Lung (tissue), 11 donors: ENCODE measurements at regions not wholly inside any gene's neighbourhood (a gene's known extent, or its start where the extent isn't known, plus 50 kb on each side); places are given as distances from the start of the nearest gene placed in this dataset.
A peak's percentile ranks its signal among the peaks of the same experiment; 100 is the strongest.

ENCODE experiments used
- ATAC-seq: fragments of 200-7000 bp; cut with Tn5 transposase; one replicate; pipeline ENCODE4 v1.9.1; 2020; ENCODE audit warnings: moderate number of reproducible peaks; ENCODE audit not compliant: insufficient read depth, low FRiP score
- DNase-seq, 3 donors: peaks; one replicate each; pipeline ENCODE4 v3.0.0-alpha.2; 2013 to 2017
- H3K27ac ChIP-seq, 2 donors: one replicate each; pipeline ENCODE4 v1.5.1; 2013; ENCODE audit warnings: mild to moderate bottlenecking in 2 of 2, moderate library complexity in 2 of 2, control low read depth in 1 of 2, inconsistent platforms in 1 of 2, low read depth in 1 of 2, low read length in 1 of 2
- H3K27me3 ChIP-seq, 3 donors: one replicate each; pipeline ENCODE4 v1.5.1; 2013; ENCODE audit warnings: low read length in 2 of 3; ENCODE audit not compliant: control insufficient read depth in 3 of 3, insufficient read depth in 3 of 3
- H3K36me3 ChIP-seq, 4 donors: one replicate each; pipeline ENCODE4 v1.5.1; 2013; ENCODE audit warnings: low read length in 4 of 4, mild to moderate bottlenecking in 1 of 4, moderate library complexity in 1 of 4; ENCODE audit not compliant: control insufficient read depth in 4 of 4, insufficient read depth in 4 of 4
- H3K4me1 ChIP-seq, 5 donors: one replicate each; pipeline ENCODE4 v1.5.1; 2013; ENCODE audit warnings: low read length in 5 of 5, mild to moderate bottlenecking in 2 of 5, moderate library complexity in 1 of 5; ENCODE audit not compliant: control insufficient read depth in 5 of 5, insufficient read depth in 5 of 5
- H3K4me3 ChIP-seq: one replicate; pipeline ENCODE4 v1.5.1; 2013; ENCODE audit warnings: mild to moderate bottlenecking, control low read depth, moderate library complexity
- H3K9ac ChIP-seq, 2 donors: one replicate each; pipeline ENCODE4 v1.5.1; 2013; ENCODE audit warnings: low read length in 2 of 2, control low read depth in 1 of 2; ENCODE audit not compliant: insufficient read depth in 1 of 2
- H3K9me3 ChIP-seq, 4 donors: one replicate each; pipeline ENCODE4 v1.5.1; 2013; ENCODE audit warnings: low read length in 3 of 4, mild to moderate bottlenecking in 1 of 4, moderate library complexity in 1 of 4; ENCODE audit not compliant: control insufficient read depth in 4 of 4, insufficient read depth in 3 of 4
- CTCF ChIP-seq: IDR thresholded peaks from 2 replicates; pipeline ENCODE4 v1.5.1; 2012; ENCODE audit warnings: mild to moderate bottlenecking; ENCODE audit errors: control extremely low read depth, extremely low read depth
- WGBS, 2 donors: extraction: QIAGEN DNeasy Blood & Tissue Kit; methylation state at CpG; one replicate each; pipeline ENCODE4 v1.1.7; 2013; 5-methylcytosine and 5-hydroxymethylcytosine counted together
- donor health status: control.
- donor health status: control.
- donor health status: Bipolar disorder and iron deficiency.
- donor health status: healthy.
- donor health status: DM: yes; HTN: yes; CAD: no.

- H3K4me3 ChIP-seq: no peak overlapping the region
- no peak overlapping the region for H3K27ac ChIP-seq
- no peak for TF ChIP-seq CTCF
- no peak overlapping the region for H3K9ac ChIP-seq
- peaks cover 0 to 1% (median 0%) of the 10 kb centered on the region in 4 donors for H3K9me3 ChIP-seq
- DNase-seq: peak; percentile 57 to 79 (median 76)
- peaks cover 0 to 18% (median 18%) of the 10 kb centered on the region in 3 donors for H3K27me3 ChIP-seq
- H3K4me1 ChIP-seq: peaks cover 0 to 41% (median 19%) of the 10 kb centered on the region in 5 donors
- WGBS, 2 donors: 64 to 77% methylated on average over 24 of the region's 24 CpGs
- H3K36me3 ChIP-seq: no peaks in the 10 kb centered on the region
- ATAC-seq: no peak
These were observed 142.1 kb downstream of the SEC14L1 start for GRCh38 chr17:77282524-77283515.

GRCh38 chr17:77284023-77284617 is 143.4 kb downstream of the SEC14L1 start:
- DNase-seq (no peak), ATAC-seq (no peak)
- 95 to 97% methylated on average over 14 of the region's 14 CpGs for WGBS, 2 donors
- Histone ChIP-seq H3K4me1 (peaks cover 0 to 43% (median 21%) of the 10 kb centered on the region in 5 donors), H3K9me3 (peaks cover 0 to 1% (median 0%) of the 10 kb centered on the region in 4 donors), H3K9ac (no peak overlapping the region), H3K4me3 (no peak overlapping the region), H3K36me3 (no peaks in the 10 kb centered on the region), H3K27me3 (peaks cover 0 to 18% (median 18%) of the 10 kb centered on the region in 3 donors), H3K27ac (no peak overlapping the region)
- TF ChIP-seq CTCF: no peak

GRCh38 chr17:77285594-77286390 is 145.0 kb downstream of the SEC14L1 start:
- no peak for TF ChIP-seq CTCF
- H3K27ac ChIP-seq: peak overlapping the region in 1 of 2 donors; percentile 17
- peaks cover 0 to 40% (median 18%) of the 10 kb centered on the region in 5 donors for H3K4me1 ChIP-seq
- no peaks in the 10 kb centered on the region for H3K9me3 ChIP-seq
- H3K27me3 ChIP-seq: peaks cover 0 to 11% (median 11%) of the 10 kb centered on the region in 3 donors
- ATAC-seq: peak; percentile 49
- 53 to 62% methylated on average over 34 of the region's 34 CpGs for WGBS, 2 donors
- DNase-seq: no peak
- no peaks in the 10 kb centered on the region for H3K36me3 ChIP-seq
- H3K9ac ChIP-seq: no peak overlapping the region
- H3K4me3 ChIP-seq: no peak overlapping the region
